ENCODE measurements at regions not wholly inside any gene's neighbourhood (a gene's known extent, or its start where the extent isn't known, plus 50 kb on each side); places are given as distances from the start of the nearest gene placed in this dataset.
"Not testable (repeated sequence)": the region's sequence is repeated elsewhere in the genome, so short reads cannot be mapped to it uniquely, and the experiment has no call there.

- DNase-seq (ENCODE audit: low read depth in 3 of 3, low spot score in 2 of 3) = peak in 1 of 3 donors; percentile 26
Observed at GRCh38 chr9:61953108-61953507, 763.3 kb downstream of the SPATA31A7 start.

GRCh38 chr9:61971635-61972034, 781.8 kb downstream of the SPATA31A7 start:
- not testable (repeated sequence) for DNase-seq (ENCODE audit: low read depth in 3 of 3, low spot score in 2 of 3)

GRCh38 chr9:61974501-61974900, 784.7 kb downstream of the SPATA31A7 start:
- not testable (repeated sequence) for DNase-seq (ENCODE audit: low read depth in 3 of 3, low spot score in 2 of 3)

GRCh38 chr9:61976318-61976717, 786.5 kb downstream of the SPATA31A7 start:
- DNase-seq (ENCODE audit: low read depth in 3 of 3, low spot score in 2 of 3) = not testable (repeated sequence)

- DNase-seq (ENCODE audit: low read depth in 3 of 3, low spot score in 2 of 3) = not testable (repeated sequence)
Observed at GRCh38 chr9:61982727-61983126, 792.9 kb downstream of the SPATA31A7 start.

- DNase-seq (ENCODE audit: low read depth in 3 of 3, low spot score in 2 of 3) = not testable (repeated sequence)
Observed at GRCh38 chr9:61983441-61983840, 793.6 kb downstream of the SPATA31A7 start.

- DNase-seq (ENCODE audit: low read depth in 3 of 3, low spot score in 2 of 3) = not testable (repeated sequence)
Observed at GRCh38 chr9:61983954-61984353, 794.1 kb downstream of the SPATA31A7 start.

GRCh38 chr9:61984513-61984912, 794.7 kb downstream of the SPATA31A7 start:
- not testable (repeated sequence) for DNase-seq (ENCODE audit: low read depth in 3 of 3, low spot score in 2 of 3)

GRCh38 chr9:61992110-61992509, 802.3 kb downstream of the SPATA31A7 start:
- not testable (repeated sequence) for DNase-seq (ENCODE audit: low read depth in 3 of 3, low spot score in 2 of 3)

- not testable (repeated sequence) for DNase-seq (ENCODE audit: low read depth in 3 of 3, low spot score in 2 of 3)
Observed at GRCh38 chr9:62032441-62032840, 842.6 kb downstream of the SPATA31A7 start.

- DNase-seq (ENCODE audit: low read depth in 3 of 3, low spot score in 2 of 3) = not testable (repeated sequence)
Observed at GRCh38 chr9:62038260-62038659, 848.4 kb downstream of the SPATA31A7 start.

GRCh38 chr9:62058155-62058554, 868.3 kb downstream of the SPATA31A7 start:
- not testable (repeated sequence) for DNase-seq (ENCODE audit: low read depth in 3 of 3, low spot score in 2 of 3)

- DNase-seq (ENCODE audit: low read depth in 3 of 3, low spot score in 2 of 3) = not testable (repeated sequence)
Observed at GRCh38 chr9:62071043-62071442, 881.2 kb downstream of the SPATA31A7 start.

- DNase-seq (ENCODE audit: low read depth in 3 of 3, low spot score in 2 of 3) = not testable (repeated sequence)
Observed at GRCh38 chr9:62073401-62073800, 883.6 kb downstream of the SPATA31A7 start.

GRCh38 chr9:62084245-62084644, 894.4 kb downstream of the SPATA31A7 start:
- DNase-seq (ENCODE audit: low read depth in 3 of 3, low spot score in 2 of 3) = not testable (repeated sequence)

- not testable (repeated sequence) for DNase-seq (ENCODE audit: low read depth in 3 of 3, low spot score in 2 of 3)
Observed at GRCh38 chr9:62095714-62096345, 906.0 kb downstream of the SPATA31A7 start.

GRCh38 chr9:62110486-62110885, 920.6 kb downstream of the SPATA31A7 start:
- DNase-seq (ENCODE audit: low read depth in 3 of 3, low spot score in 2 of 3) = not testable (repeated sequence)

GRCh38 chr9:62116951-62117640, 927.3 kb downstream of the SPATA31A7 start:
- not testable (repeated sequence) for DNase-seq (ENCODE audit: low read depth in 3 of 3, low spot score in 2 of 3)

- not testable (repeated sequence) for DNase-seq (ENCODE audit: low read depth in 3 of 3, low spot score in 2 of 3)
Observed at GRCh38 chr9:62119656-62120055, 929.8 kb downstream of the SPATA31A7 start.

GRCh38 chr9:62125631-62126611, 936.1 kb downstream of the SPATA31A7 start:
- DNase-seq (ENCODE audit: low read depth in 3 of 3, low spot score in 2 of 3) = not testable (repeated sequence)

- DNase-seq (ENCODE audit: low read depth in 3 of 3, low spot score in 2 of 3) = not testable (repeated sequence)
Observed at GRCh38 chr9:62135022-62135421, 945.2 kb downstream of the SPATA31A7 start.
